ENCODE measurements at regions not wholly inside any gene's neighbourhood (a gene's known extent, or its start where the extent isn't known, plus 50 kb on each side); places are given as distances from the start of the nearest gene placed in this dataset.

- no peaks in the 10 kb centered on the region for H3K27me3 ChIP-seq (ENCODE audit: control insufficient read depth, insufficient read depth, low read length, poor library complexity, severe bottlenecking)
- no peaks in the 10 kb centered on the region for H3K36me3 ChIP-seq (ENCODE audit: control insufficient read depth, insufficient read depth, low read length)
- H3K27ac ChIP-seq (ENCODE audit: insufficient read depth, low read depth, low read length, poor library complexity, severe bottlenecking) = no peak overlapping the region
- 76 to 100% methylated on average over 1 of the region's 1 CpG for WGBS, 2 experiments
- no peaks in the 10 kb centered on the region for H3K9me3 ChIP-seq (ENCODE audit: control insufficient read depth, low read length)
- H3K4me1 ChIP-seq (ENCODE audit: control insufficient read depth, insufficient read depth, low read length) = peaks cover 16% of the 10 kb centered on the region
- no peak overlapping the region for H3K4me3 ChIP-seq (ENCODE audit: insufficient read depth, low read depth, low read length)
Observed at GRCh38 chr4:24006269-24006668, 116.4 kb upstream of the PPARGC1A start.

- H3K4me1 ChIP-seq (ENCODE audit: control insufficient read depth, insufficient read depth, low read length) = peaks cover 16% of the 10 kb centered on the region
- 89 to 95% methylated on average over 4 of the region's 4 CpGs for WGBS, 2 experiments
- H3K4me3 ChIP-seq (ENCODE audit: insufficient read depth, low read depth, low read length) = no peak overlapping the region
- no peaks in the 10 kb centered on the region for H3K36me3 ChIP-seq (ENCODE audit: control insufficient read depth, insufficient read depth, low read length)
- no peak overlapping the region for H3K27ac ChIP-seq (ENCODE audit: insufficient read depth, low read depth, low read length, poor library complexity, severe bottlenecking)
- no peaks in the 10 kb centered on the region for H3K27me3 ChIP-seq (ENCODE audit: control insufficient read depth, insufficient read depth, low read length, poor library complexity, severe bottlenecking)
- H3K9me3 ChIP-seq (ENCODE audit: control insufficient read depth, low read length) = no peaks in the 10 kb centered on the region
Observed at GRCh38 chr4:24003926-24004325, 114.1 kb upstream of the PPARGC1A start.

- H3K9me3 ChIP-seq (ENCODE audit: control insufficient read depth, low read length) = no peaks in the 10 kb centered on the region
- H3K36me3 ChIP-seq (ENCODE audit: control insufficient read depth, insufficient read depth, low read length) = no peaks in the 10 kb centered on the region
- H3K27me3 ChIP-seq (ENCODE audit: control insufficient read depth, insufficient read depth, low read length, poor library complexity, severe bottlenecking) = no peaks in the 10 kb centered on the region
- H3K4me1 ChIP-seq (ENCODE audit: control insufficient read depth, insufficient read depth, low read length) = peaks cover 16% of the 10 kb centered on the region
- H3K27ac ChIP-seq (ENCODE audit: insufficient read depth, low read depth, low read length, poor library complexity, severe bottlenecking) = no peak overlapping the region
- no peak overlapping the region for H3K4me3 ChIP-seq (ENCODE audit: insufficient read depth, low read depth, low read length)
- WGBS, 2 experiments = 78 to 83% methylated on average over 2 to 3 of the region's 3 CpGs
Observed at GRCh38 chr4:24003496-24003895, 113.6 kb upstream of the PPARGC1A start.

- H3K27ac ChIP-seq (ENCODE audit: insufficient read depth, low read depth, low read length, poor library complexity, severe bottlenecking) = no peak overlapping the region
- 95 to 96% methylated on average over 7 of the region's 7 CpGs for WGBS, 2 experiments
- peaks cover 10% of the 10 kb centered on the region for H3K4me1 ChIP-seq (ENCODE audit: control insufficient read depth, insufficient read depth, low read length)
- no peaks in the 10 kb centered on the region for H3K9me3 ChIP-seq (ENCODE audit: control insufficient read depth, low read length)
- no peaks in the 10 kb centered on the region for H3K36me3 ChIP-seq (ENCODE audit: control insufficient read depth, insufficient read depth, low read length)
- no peaks in the 10 kb centered on the region for H3K27me3 ChIP-seq (ENCODE audit: control insufficient read depth, insufficient read depth, low read length, poor library complexity, severe bottlenecking)
- no peak overlapping the region for H3K4me3 ChIP-seq (ENCODE audit: insufficient read depth, low read depth, low read length)
Observed at GRCh38 chr4:24002330-24002966, 112.6 kb upstream of the PPARGC1A start.

GRCh38 chr4:24001486-24002329, 111.9 kb upstream of the PPARGC1A start:
- Histone ChIP-seq H3K4me3 (ENCODE audit: insufficient read depth, low read depth, low read length) (no peak overlapping the region), H3K4me1 (ENCODE audit: control insufficient read depth, insufficient read depth, low read length) (peaks cover 10% of the 10 kb centered on the region), H3K9me3 (ENCODE audit: control insufficient read depth, low read length) (no peaks in the 10 kb centered on the region), H3K27ac (ENCODE audit: insufficient read depth, low read depth, low read length, poor library complexity, severe bottlenecking) (no peak overlapping the region), H3K27me3 (ENCODE audit: control insufficient read depth, insufficient read depth, low read length, poor library complexity, severe bottlenecking) (no peaks in the 10 kb centered on the region), H3K36me3 (ENCODE audit: control insufficient read depth, insufficient read depth, low read length) (no peaks in the 10 kb centered on the region)
- WGBS, 2 experiments = 90% methylated on average over 5 to 7 of the region's 8 CpGs

GRCh38 chr4:24000470-24000831, 110.6 kb upstream of the PPARGC1A start:
- Histone ChIP-seq H3K27me3 (ENCODE audit: control insufficient read depth, insufficient read depth, low read length, poor library complexity, severe bottlenecking) (no peaks in the 10 kb centered on the region), H3K9me3 (ENCODE audit: control insufficient read depth, low read length) (no peaks in the 10 kb centered on the region), H3K36me3 (ENCODE audit: control insufficient read depth, insufficient read depth, low read length) (no peaks in the 10 kb centered on the region), H3K27ac (ENCODE audit: insufficient read depth, low read depth, low read length, poor library complexity, severe bottlenecking) (no peak overlapping the region), H3K4me1 (ENCODE audit: control insufficient read depth, insufficient read depth, low read length) (peaks cover 10% of the 10 kb centered on the region), H3K4me3 (ENCODE audit: insufficient read depth, low read depth, low read length) (no peak overlapping the region)
- 95 to 100% methylated on average over 3 of the region's 3 CpGs for WGBS, 2 experiments

- H3K27ac ChIP-seq (ENCODE audit: insufficient read depth, low read depth, low read length, poor library complexity, severe bottlenecking) = no peak overlapping the region
- no peaks in the 10 kb centered on the region for H3K27me3 ChIP-seq (ENCODE audit: control insufficient read depth, insufficient read depth, low read length, poor library complexity, severe bottlenecking)
- no peaks in the 10 kb centered on the region for H3K9me3 ChIP-seq (ENCODE audit: control insufficient read depth, low read length)
- WGBS, 2 experiments = 90 to 92% methylated on average over 16 to 17 of the region's 17 CpGs
- no peaks in the 10 kb centered on the region for H3K36me3 ChIP-seq (ENCODE audit: control insufficient read depth, insufficient read depth, low read length)
- peaks cover 10% of the 10 kb centered on the region for H3K4me1 ChIP-seq (ENCODE audit: control insufficient read depth, insufficient read depth, low read length)
- no peak overlapping the region for H3K4me3 ChIP-seq (ENCODE audit: insufficient read depth, low read depth, low read length)
Observed at GRCh38 chr4:23999714-24000469, 110.0 kb upstream of the PPARGC1A start.

GRCh38 chr4:23993373-23993772, 103.5 kb upstream of the PPARGC1A start:
- Histone ChIP-seq H3K27ac (ENCODE audit: insufficient read depth, low read depth, low read length, poor library complexity, severe bottlenecking) (no peak overlapping the region), H3K4me3 (ENCODE audit: insufficient read depth, low read depth, low read length) (no peak overlapping the region), H3K27me3 (ENCODE audit: control insufficient read depth, insufficient read depth, low read length, poor library complexity, severe bottlenecking) (no peaks in the 10 kb centered on the region), H3K36me3 (ENCODE audit: control insufficient read depth, insufficient read depth, low read length) (no peaks in the 10 kb centered on the region), H3K4me1 (ENCODE audit: control insufficient read depth, insufficient read depth, low read length) (no peaks in the 10 kb centered on the region), H3K9me3 (ENCODE audit: control insufficient read depth, low read length) (no peaks in the 10 kb centered on the region)
- 91 to 97% methylated on average over 1 of the region's 1 CpG for WGBS, 2 experiments

- WGBS, 2 experiments = 80 to 92% methylated on average over 1 of the region's 1 CpG
- H3K9me3 ChIP-seq (ENCODE audit: control insufficient read depth, low read length) = no peaks in the 10 kb centered on the region
- no peak overlapping the region for H3K27ac ChIP-seq (ENCODE audit: insufficient read depth, low read depth, low read length, poor library complexity, severe bottlenecking)
- no peaks in the 10 kb centered on the region for H3K36me3 ChIP-seq (ENCODE audit: control insufficient read depth, insufficient read depth, low read length)
- H3K27me3 ChIP-seq (ENCODE audit: control insufficient read depth, insufficient read depth, low read length, poor library complexity, severe bottlenecking) = no peaks in the 10 kb centered on the region
- H3K4me3 ChIP-seq (ENCODE audit: insufficient read depth, low read depth, low read length) = no peak overlapping the region
- no peaks in the 10 kb centered on the region for H3K4me1 ChIP-seq (ENCODE audit: control insufficient read depth, insufficient read depth, low read length)
Observed at GRCh38 chr4:23991444-23991843, 101.6 kb upstream of the PPARGC1A start.

GRCh38 chr4:23986270-23986669, 96.4 kb upstream of the PPARGC1A start:
- H3K36me3 ChIP-seq (ENCODE audit: control insufficient read depth, insufficient read depth, low read length) = no peaks in the 10 kb centered on the region
- H3K4me3 ChIP-seq (ENCODE audit: insufficient read depth, low read depth, low read length) = no peak overlapping the region
- H3K27ac ChIP-seq (ENCODE audit: insufficient read depth, low read depth, low read length, poor library complexity, severe bottlenecking) = no peak overlapping the region
- 96 to 98% methylated on average over 2 to 3 of the region's 5 CpGs for WGBS, 2 experiments
- H3K9me3 ChIP-seq (ENCODE audit: control insufficient read depth, low read length) = no peaks in the 10 kb centered on the region
- no peaks in the 10 kb centered on the region for H3K4me1 ChIP-seq (ENCODE audit: control insufficient read depth, insufficient read depth, low read length)
- no peaks in the 10 kb centered on the region for H3K27me3 ChIP-seq (ENCODE audit: control insufficient read depth, insufficient read depth, low read length, poor library complexity, severe bottlenecking)

Measured in ectodermal cell (in vitro differentiated cells).